ENCODE measurements at regions not wholly inside any gene's neighbourhood (a gene's known extent, or its start where the extent isn't known, plus 50 kb on each side); places are given as distances from the start of the nearest gene placed in this dataset.
"Not testable (repeated sequence)": the region's sequence is repeated elsewhere in the genome, so short reads cannot be mapped to it uniquely, and the experiment has no call there.

DNA sequence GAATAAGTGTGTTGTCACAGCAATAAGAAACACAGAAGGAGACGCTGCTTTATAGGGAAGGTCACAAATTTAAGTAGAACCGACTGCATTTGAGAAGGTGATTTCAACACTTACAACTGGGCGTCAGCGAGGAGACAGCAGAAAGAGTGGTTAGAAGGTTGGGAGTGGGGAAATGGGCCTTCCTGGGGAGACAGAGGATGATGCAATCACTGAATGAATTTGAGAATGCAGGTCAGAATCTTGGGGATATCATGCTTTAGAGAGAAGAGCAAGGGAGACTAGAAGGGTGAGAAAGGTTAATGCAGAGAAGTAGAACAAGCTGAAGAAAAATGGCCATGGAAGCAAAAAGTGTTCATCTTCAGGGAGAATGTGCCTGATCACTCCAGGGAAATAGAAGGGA lies 616.1 kb upstream of the FAM98A start:
- DNase-seq, result no peak

DNA sequence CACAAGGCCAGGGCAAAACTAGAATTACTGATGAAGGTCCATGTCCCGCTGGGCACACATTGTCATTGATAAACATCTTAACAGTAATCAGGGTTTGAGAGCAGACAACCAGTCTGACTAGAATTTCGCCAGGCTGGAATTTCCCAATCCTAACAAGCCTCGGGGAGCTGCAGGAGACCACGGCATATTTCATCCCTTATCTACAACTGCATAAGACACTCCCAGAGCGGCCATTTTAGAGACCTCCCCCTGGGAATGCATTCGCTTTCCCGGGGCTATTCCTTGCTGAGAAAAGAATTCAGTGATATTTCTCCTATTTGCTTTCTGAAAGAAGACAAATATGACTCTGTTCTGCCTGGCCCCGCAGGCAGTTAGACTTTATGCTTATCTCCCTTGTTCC lies 611.3 kb upstream of the FAM98A start:
- not testable (repeated sequence) for DNase-seq

DNA sequence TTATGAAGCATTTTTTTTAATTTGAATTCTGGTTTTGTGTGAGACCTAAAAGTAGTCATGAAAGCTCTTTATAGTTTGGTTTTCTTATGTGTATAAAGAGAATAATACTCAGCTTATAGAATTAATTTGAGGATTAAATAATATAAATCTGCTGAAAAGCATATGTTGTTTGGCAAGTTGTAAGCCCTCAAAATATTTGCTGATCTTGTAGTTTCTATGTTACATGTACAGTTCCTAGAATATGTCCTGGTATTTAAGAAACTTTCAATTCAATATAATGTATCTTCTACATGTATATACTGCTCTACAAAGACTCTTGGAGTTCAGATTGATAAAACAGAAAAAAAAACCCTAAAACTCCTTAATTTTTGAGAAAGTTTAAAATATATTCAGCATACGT lies 605.5 kb upstream of the FAM98A start:
- no peak for DNase-seq

DNA sequence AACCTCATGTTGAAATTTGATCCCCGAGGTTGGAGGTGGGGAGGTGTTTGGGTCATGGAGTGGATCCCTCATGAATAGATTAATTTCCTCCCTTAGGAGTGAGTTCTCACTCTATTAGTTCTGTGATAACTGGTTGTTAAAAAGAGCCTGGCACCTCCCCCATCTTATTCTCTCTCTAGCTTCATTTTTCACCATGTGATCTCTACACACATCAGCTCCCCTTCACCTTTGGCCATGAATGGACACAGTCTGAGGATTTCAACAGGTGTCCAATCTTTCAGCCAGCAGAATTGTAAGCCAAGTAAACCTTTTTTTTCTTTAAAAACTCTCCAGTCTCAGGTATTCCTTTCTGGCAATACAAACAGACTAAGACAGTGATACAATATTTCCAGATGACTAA lies 602.0 kb upstream of the FAM98A start:
- DNase-seq, result no peak

DNA sequence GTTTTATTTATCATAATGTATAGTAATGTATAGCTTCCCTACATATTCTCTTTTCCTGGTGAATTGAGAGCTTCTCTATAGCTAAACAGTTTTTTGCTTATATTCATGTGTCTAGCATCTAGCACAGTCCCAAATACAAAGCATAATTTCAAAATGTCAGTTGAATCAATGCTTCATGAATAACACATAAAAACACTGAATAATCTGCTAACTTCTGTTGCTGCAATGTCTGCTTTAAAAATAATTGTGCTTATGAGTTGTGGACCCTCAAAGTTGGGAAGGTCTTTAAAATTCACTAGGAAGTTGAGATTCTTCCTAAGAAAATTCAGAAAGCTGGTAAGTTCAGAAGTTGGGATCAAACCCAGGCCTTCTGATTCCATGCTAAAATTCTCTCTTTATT lies 600.9 kb upstream of the FAM98A start:
- DNase-seq, result no peak

DNA sequence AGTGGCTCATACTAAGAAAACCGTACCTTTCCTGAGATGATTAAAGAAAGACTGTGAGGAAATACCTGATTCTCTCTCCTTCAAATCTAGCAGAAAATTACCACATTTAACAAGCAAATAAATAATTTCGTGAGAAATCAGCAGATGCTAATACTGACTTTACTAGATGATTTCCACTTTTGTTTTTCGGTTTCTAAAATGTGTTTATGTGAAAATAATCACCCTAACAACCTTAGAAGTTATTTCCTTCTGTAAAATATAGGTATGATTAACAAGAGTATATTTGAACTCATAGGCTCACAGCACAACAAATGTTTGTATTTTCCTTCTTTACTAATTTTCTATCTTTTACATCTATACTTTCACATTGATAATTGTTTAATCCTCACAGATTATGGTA lies 594.1 kb upstream of the FAM98A start:
- no peak for DNase-seq

DNA sequence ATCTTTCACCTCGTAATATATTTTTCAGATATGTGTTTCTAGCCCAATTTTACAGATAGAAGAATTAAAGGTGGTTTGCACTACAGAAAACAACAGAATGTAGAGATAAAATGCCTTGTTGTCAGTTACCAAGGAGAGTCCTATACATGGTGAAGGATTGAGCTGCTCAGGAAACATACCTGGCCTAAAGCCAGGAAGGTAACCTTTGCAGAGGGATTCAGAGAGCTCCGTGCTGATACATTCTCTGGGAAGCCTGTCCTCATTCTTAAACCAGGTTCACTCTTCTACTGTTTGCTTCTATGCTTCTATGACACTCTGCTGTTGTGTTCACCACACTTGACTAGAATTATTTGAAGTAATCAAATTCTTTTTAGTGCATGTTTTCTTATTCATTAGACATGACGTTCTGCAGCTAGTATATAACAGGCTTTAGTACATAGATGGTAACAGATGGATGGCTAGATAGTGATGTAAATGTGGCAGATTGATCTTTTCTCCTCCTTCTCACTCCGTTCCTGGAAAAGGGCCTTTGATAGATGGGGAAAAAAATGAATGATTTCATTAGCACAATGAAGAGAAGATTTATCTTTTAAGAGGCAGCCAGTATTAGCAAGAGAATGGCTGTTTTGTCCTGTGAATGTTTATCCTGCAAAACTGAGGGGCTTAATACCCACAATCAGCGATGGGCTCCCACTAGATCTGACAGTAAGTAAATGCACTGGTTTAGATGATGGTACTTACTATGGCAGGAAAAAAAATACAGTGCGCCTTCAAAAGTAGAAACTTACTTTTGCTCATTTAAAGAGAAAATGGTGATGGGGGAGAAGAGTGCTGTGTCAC lies 589.6 kb upstream of the FAM98A start:
- no peak for DNase-seq

DNA sequence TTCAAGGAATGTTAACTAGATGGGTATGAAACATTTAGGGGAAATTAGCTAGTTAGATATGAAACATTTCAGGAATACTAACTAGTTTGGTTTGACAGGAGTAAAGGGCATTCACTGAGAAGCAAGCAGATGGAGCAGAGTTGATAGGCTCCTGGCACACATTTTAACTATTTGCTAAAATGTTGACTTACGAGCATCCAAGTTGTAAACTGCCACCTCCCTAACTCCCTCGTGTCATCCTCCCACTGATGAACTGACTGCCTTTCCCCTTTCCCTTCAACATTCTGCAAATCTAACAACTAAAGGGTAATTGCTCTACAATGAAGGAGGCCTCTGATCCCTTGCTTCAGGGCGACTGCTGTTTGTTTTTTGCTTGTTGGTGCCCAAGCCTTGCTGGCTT lies 580.4 kb upstream of the FAM98A start:
- no peak for DNase-seq

DNA sequence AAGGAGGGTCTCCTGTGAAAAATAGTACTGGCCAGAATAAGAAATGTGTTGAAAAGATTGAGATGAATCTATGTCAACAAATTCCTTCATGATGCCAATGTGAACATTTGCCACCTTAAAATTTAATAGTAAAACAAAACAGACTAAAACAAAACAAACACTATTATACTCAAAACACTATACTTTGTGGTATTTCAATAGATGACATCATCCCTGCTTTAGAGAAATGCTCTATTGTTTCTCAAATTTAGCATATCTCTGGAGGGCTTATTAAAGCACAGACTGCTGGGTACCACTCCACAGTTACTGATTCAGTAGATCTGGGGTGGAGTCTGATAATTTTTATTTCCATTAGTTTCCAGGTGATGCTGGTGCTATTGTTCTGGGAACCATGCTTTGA lies 579.4 kb upstream of the FAM98A start:
- DNase-seq, result no peak

DNA sequence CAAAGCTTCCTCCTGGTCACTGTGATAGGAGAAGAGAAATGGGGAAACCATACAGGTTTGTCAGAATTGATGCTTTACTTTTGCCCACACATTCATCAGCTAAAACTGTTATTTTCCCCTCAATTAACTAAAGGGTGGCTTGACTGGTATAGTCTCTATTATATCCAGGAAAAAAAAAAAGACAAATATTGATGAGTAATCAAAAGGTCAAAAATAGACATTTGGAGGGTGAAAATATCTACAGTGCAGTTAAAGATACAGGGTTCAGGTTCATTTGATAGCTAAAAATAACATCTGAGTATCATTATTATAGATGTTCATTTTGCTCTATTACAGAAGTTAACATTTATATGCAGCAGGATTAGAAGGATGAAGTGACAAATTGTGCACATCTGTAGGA lies 577.6 kb upstream of the FAM98A start:
- no peak for DNase-seq

DNA sequence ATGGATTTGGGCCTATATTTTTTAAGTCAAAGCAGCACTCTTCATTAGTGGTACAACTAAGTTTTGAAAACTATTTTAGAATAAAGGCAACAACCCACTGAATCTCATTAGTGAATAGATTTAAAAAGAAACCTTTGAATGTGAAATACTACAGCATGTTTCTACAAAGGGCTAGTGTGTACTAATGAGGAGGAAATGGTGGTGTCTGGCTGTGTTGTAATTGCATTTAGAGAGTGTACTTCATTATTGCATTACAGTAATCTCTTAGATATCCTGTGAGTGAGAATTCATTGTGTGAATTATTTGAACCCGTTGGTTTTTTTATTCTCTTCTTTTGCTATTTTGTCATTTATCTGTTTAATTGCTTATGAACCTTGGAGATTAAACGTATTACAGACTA lies 575.4 kb upstream of the FAM98A start:
- DNase-seq, result no peak

DNA sequence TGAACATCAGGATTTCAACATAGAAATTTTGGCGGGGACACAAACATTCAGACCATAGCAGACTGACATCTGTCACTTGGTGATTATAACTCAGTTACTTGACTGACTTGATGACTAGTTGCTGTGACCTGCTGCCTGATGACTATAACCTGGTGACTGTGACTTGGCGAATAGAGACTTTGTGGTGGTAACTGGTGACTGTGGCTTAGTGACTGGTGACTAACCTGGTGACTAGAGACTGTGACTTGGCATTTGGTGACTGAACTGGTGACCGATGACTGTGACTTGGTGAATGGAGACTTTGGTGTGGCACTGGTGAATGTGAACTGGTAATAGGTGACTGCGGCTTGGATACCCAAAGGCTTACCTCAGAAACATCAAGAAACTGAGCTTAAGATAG lies 563.1 kb upstream of the FAM98A start:
- no peak for DNase-seq

DNA sequence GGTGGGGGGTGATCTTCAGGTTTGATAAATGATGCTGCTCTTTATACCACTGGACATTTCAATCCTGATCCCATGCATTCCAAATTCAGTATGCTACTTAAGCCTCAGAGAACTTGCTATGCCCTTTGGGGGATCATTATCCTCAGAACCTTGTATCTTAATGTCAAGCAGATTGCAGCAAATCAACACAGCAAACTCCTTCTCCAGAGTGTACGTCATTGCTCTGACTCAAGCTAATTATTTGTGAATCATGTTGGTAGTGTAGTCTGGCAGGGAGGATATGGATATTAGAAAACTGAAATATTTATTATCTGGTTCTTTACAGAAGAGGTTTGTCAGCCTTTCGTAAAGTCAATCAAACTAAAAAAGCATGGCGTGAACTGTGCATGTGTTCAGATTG lies 562.5 kb upstream of the FAM98A start:
- DNase-seq, result no peak

DNA sequence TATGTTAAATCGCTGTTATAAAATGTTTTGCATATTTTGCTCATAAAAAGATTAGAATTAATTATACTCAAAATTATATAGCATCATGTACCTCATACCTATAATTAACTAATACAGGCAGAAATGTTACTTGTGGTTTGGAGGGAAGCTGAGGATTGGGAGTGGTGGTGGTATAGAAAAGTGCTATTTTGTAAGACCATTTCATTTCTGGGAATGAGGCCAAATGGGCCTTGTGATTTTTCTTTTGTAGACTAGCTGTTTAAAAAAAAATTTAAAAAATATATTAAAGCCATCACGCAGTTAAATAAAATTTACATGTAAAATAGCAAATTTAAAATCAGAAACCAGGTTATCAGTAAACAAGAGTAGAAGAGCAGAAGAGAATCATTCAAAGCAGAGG lies 560.8 kb upstream of the FAM98A start:
- no peak for DNase-seq

DNA sequence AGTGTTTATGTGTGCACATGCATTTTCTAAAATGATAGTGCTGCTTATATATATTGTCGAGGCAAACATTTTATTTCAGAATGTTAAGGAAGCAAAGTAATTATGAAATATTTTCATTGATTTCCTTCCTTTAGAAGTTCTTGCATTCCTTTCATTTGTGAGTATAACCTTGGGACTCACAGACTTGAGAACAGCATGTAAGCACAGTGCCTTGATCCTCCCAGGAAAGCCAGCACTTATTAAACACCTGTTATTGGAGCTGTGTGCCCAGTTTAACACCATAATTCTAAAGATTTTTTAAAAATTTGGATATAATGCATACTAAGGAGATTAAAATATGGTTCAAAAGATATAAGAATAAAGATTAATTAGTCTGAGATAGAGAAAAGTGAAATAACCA lies 554.4 kb upstream of the FAM98A start:
- no peak for DNase-seq

DNA sequence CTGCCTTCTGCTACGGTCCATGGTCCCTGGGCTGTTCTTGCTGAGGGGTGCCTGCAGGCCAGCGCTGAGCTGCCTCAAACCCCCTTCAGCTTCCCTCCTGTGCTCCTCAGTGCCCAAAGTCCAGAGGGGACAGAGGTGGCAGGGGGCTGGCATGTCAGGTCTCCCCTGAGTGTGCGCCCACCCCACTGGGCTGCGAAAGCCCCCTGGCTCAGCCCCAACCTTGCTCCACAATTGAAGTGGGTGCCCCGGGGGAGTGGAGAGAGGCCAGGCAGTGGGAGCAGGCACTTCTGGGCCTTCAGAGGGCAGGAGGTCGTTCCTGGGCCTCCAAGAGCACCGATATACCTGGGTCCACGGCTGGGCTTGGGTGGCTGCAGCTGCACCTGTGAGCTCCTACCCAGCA lies 548.7 kb upstream of the FAM98A start:
- DNase-seq, result no peak

DNA sequence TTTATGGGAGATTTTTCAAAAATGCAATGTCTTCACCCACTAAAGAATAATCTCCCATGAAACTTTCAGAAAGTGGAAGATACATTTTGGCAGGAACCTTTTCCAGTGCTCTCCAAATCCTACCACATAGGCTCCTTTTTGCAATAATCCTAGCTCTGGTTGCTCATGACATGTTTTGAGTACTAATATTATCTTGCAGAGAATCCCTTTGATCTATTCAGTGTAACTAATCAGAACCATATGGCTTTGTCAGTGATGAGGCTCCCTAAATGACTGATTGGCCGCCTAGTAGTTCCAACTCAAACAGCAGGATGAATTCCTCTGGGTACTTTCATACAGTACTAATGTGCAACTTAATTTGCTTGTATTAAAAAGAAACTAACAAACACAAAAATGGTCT lies 544.0 kb upstream of the FAM98A start:
- DNase-seq, result no peak

DNA sequence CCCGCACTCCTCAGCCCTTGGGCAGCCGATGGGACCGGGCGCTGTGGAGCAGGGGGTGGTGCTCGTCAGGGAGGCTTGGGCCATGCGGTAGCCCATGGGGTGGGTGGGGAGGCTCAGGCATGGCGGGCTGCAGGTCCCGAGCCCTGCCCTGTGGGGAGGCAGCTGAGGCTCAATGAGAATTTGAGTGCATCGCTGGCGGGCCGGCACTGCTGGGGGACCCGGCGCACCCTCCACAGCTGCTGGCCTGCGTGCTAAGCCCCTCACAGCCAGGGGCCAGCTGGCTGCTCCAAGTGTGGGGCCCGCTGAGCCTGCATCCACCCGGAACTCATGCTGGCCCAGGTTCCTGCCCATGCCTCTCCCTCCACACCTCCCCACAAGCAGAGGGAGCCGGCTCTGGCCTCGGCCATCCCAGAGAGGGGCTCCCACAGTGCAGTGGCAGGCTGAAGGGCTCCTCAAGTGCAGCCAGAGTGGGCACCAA lies 543.5 kb upstream of the FAM98A start:
- DNase-seq, result not testable (repeated sequence)

DNA sequence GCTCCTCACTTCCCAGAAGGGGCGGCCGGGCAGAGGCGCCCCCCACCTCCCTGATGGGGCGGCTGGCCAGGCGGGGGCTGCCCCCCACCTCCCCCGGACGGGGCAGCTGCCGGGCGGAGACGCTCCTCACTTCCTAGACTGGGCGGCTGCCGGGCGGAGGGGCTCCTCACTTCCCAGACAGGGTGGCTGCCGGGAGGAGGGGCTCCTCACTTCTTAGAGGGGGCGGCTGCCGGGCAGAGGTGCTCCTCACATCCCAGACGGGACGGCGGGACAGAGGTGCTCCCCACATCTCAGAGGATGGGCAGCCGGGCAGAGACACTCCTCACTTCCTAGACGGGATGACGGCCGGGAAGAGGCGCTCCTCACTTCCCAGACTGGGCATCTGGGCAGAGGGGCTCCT lies 534.0 kb upstream of the FAM98A start:
- not testable (repeated sequence) for DNase-seq

DNA sequence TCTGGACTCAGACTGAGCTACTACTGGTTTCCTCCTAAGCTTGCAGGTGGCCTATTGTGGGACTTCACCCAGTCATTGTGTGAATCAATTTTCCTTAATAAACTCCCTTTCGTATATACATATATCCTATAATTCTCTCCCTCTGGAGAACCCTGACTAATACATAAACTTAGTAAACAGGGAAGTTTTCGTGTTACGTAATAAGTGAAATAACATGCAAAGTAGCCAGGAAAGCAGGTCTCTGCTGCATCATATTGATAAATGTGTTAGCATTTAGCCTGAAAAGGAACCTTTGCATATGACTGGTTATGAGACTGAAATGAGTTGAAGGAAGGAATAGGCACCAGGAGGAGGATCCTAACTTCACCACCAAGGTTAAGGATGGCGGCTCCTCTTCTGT lies 527.2 kb upstream of the FAM98A start:
- no peak for DNase-seq

DNA sequence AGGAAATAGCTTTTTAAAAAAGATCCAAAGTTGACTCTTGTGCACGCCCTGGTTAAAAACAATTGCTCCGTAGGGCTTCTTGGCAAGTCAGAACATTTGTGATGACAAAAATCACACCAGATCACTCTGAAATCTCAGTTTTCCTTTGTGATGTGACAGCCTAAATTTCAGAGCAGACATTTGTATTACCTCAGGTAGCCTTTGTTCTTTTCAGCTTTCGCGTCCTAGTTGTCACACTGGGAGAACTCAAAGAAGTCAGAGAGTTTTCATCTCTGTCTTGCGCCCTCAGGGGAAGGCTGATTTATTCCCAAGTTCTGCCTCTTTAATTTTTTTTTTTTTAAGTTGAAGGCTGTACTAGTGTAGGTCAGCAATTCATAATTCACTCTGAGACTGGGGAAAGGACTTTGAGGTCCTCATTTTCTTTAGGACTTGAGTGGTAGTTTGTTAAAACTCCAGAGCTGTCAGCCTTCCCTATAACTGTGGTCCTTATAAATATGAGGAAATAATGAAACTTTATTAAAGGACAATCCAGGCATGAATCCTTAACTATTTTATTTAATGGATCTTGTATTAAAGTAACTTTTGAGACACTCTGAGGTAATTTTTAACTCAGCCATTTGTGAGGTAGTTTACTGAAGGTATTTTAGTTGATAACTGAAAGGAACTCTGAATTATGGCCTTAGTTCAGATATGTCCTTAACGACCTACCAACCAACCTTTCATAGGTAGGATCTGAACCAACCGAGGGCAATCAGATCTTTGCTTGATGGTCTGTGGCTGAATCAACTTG lies 525.1 kb upstream of the FAM98A start:
- DNase-seq, result no peak

DNA sequence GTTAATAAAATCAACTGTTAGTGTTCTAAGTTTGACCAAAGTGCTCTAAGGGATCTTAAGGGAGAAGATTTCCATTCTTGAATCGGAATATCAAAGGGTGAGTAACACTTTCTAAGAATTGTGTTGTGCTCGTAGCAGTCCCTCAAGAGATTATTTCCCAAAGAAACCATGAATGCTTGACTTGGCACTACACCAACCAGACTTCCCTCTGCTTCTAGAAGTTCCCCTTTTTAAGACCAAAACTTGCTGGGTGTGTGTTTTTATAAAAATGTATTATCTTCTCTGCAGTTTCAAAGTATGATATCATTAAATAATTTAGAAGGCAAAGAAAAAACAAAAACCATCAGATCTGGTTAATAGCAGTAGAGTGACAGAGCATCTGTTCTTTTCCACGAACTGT lies 522.0 kb upstream of the FAM98A start:
- no peak for DNase-seq

DNA sequence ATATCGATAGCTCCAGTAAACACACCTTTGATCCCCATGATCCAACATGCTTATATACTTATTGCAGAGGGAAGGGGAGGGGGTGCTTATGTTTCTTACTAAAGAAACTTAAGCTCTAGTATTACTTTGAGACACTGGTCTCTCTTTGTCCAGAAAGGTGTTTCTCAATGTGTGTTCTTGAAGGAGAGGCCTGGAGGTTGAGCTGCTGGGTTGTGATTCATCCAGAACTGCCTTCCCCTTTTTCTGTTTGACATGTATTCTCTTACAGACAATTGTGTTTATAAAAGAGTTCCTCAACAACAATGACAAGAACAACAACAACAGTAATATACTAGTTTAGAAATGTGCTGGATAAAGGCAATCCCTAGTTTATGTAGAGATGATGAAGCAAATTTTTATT lies 516.0 kb upstream of the FAM98A start:
- no peak for DNase-seq
